OCI-LY7 (cell line): ENCODE measurements at regions not wholly inside any gene's neighbourhood (a gene's known extent, or its start where the extent isn't known, plus 50 kb on each side); places are given as distances from the start of the nearest gene placed in this dataset.
A peak's percentile ranks its signal among the peaks of the same experiment; 100 is the strongest.

Experiments
- BruUV-seq: library from RNA; stranded (reverse); fragments of 400-500 nt; replicated peaks from 2 replicates; lab custom pipeline; 2021; lab: Mats Ljungman, UMichigan
- CTCF ChIA-PET: fragments of 300-600 bp; sonication (Branson Sonifier 250); formaldehyde crosslinking; loops from one replicate; lab custom pipeline; 2022; ENCODE audit warnings: antibody characterized with exemption; ENCODE audit not compliant: unreplicated experiment; lab: Charles Lee
- POLR2A ChIA-PET: fragments of 300-600 bp; sonication (Branson Sonifier 250); formaldehyde crosslinking; loops from one replicate; lab custom pipeline; 2022; ENCODE audit warnings: antibody characterized with exemption; lab: Charles Lee
- DNase-seq: peaks from one replicate; pipeline ENCODE4 v3.0.0-alpha.2; 2015; ENCODE audit warnings: low spot score
- H2AFZ ChIP-seq: fragments of 200-600 bp; sonication (generic), shearing (Covaris generic); 2 replicates; pipeline ENCODE4 v1.6.1; 2014; ENCODE audit warnings: mild to moderate bottlenecking, antibody characterized with exemption, low read length, moderate library complexity
- H3K27ac ChIP-seq: fragments of 200-600 bp; sonication (generic); 2 replicates; pipeline ENCODE4 v1.5.1; 2014; ENCODE audit warnings: mixed run types, low read depth, mild to moderate bottlenecking, moderate library complexity, low read length, inconsistent platforms; ENCODE audit not compliant: poor library complexity, severe bottlenecking
- H3K36me3 ChIP-seq: fragments of 200-600 bp; sonication (generic); 2 replicates; pipeline ENCODE4 v1.6.1; 2014; ENCODE audit warnings: mild to moderate bottlenecking, antibody characterized with exemption, low read length, moderate library complexity, mixed read lengths; ENCODE audit not compliant: insufficient read depth
- H3K4me1 ChIP-seq: fragments of 200-600 bp; sonication (generic); 2 replicates; pipeline ENCODE4 v1.5.1; 2014; ENCODE audit warnings: mild to moderate bottlenecking, low read length; ENCODE audit not compliant: insufficient read depth, poor library complexity, severe bottlenecking
- H3K4me2 ChIP-seq: fragments of 200-600 bp; sonication (generic); 2 replicates; pipeline ENCODE4 v1.6.1; 2014; ENCODE audit warnings: mild to moderate bottlenecking, low read length
- H3K4me3 ChIP-seq: fragments of 200-600 bp; sonication (generic); 2 replicates; pipeline ENCODE4 v1.5.1; 2014; ENCODE audit warnings: mild to moderate bottlenecking, low read depth, low read length; ENCODE audit not compliant: poor library complexity, severe bottlenecking
- H3K79me2 ChIP-seq: fragments of 200-600 bp; sonication (generic); 2 replicates; pipeline ENCODE4 v1.6.1; 2016; ENCODE audit warnings: low read depth, mild to moderate bottlenecking, low read length, moderate library complexity, mixed read lengths; ENCODE audit not compliant: insufficient read depth
- H3K9me2 ChIP-seq: fragments of 200-600 bp; sonication (generic); 2 replicates; pipeline ENCODE4 v1.6.1; 2016; ENCODE audit warnings: mild to moderate bottlenecking, low read length, mixed read lengths; ENCODE audit not compliant: insufficient read depth
- H3K9me3 ChIP-seq: fragments of 200-600 bp; sonication (generic); 2 replicates; pipeline ENCODE4 v1.6.1; 2014; ENCODE audit warnings: mild to moderate bottlenecking, mixed run types, low read length, mixed read lengths
- H4K20me1 ChIP-seq: fragments of 200-600 bp; sonication (generic); 2 replicates; pipeline ENCODE4 v1.6.1; 2014; ENCODE audit warnings: mild to moderate bottlenecking, antibody characterized with exemption, low read length, moderate library complexity, mixed read lengths; ENCODE audit not compliant: insufficient read depth
- EZH2phosphoT487 ChIP-seq: fragments of 200-600 bp; sonication (generic); IDR thresholded peaks from 2 replicates; pipeline ENCODE4 v1.6.1; 2018; ENCODE audit warnings: low read depth, borderline replicate concordance, mild to moderate bottlenecking, mixed run types, antibody characterized with exemption, low read length, moderate library complexity, mixed read lengths
- intact Hi-C: fragments of 100-400 bp; cut with micrococcal nuclease; formaldehyde crosslinking; loops from one replicate; pipeline ENCODE4 v1.10.0; 2022; ENCODE audit not compliant: unreplicated experiment
- TF ChIP-seq, protein P1 (sequence below): fragments of 200-600 bp; sonication (generic); conservative IDR thresholded peaks from 2 replicates; pipeline ENCODE4 v1.5.1; 2014; ENCODE audit warnings: mild to moderate bottlenecking, antibody characterized with exemption, low read length, moderate library complexity, mixed read lengths

DNA sequence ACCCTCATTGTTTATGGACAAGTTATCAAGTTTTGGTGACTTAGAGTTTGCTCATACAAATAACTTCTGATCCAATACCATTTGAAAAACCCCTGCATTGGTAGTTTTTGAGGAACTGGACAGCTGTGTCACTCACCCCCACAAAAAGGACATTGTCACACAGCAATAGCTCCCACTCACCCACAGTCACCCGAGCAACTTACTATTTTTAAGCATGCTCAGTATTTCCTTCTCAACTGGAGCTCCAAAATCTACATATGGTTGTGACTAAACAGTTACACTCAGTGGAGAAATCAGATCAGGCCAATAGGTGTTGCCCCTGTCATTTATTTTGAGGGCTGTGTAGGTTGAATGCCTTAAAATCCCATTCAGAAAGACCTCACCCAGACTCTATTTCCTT, 165.2 kb upstream of the AUTS2 start:
- Histone ChIP-seq H3K9me2 (no peaks in the 10 kb centered on the region), H3K79me2 (no peaks in the 10 kb centered on the region), H3K4me1 (peaks cover 31% of the 10 kb centered on the region), H3K27ac (no peak overlapping the region), H3K9me3 (no peaks in the 10 kb centered on the region), H3K4me2 (no peak overlapping the region), H3K4me3 (no peak overlapping the region), H3K36me3 (no peaks in the 10 kb centered on the region), H4K20me1 (no peaks in the 10 kb centered on the region), H2AFZ (no peak overlapping the region)
- CTCF ChIA-PET = no interaction called here
- intact Hi-C loops = no loop called here
- no peak for DNase-seq
- POLR2A ChIA-PET = no interaction called here
- no peak for TF ChIP-seq EZH2phosphoT487
- TF ChIP-seq, protein P1, sequence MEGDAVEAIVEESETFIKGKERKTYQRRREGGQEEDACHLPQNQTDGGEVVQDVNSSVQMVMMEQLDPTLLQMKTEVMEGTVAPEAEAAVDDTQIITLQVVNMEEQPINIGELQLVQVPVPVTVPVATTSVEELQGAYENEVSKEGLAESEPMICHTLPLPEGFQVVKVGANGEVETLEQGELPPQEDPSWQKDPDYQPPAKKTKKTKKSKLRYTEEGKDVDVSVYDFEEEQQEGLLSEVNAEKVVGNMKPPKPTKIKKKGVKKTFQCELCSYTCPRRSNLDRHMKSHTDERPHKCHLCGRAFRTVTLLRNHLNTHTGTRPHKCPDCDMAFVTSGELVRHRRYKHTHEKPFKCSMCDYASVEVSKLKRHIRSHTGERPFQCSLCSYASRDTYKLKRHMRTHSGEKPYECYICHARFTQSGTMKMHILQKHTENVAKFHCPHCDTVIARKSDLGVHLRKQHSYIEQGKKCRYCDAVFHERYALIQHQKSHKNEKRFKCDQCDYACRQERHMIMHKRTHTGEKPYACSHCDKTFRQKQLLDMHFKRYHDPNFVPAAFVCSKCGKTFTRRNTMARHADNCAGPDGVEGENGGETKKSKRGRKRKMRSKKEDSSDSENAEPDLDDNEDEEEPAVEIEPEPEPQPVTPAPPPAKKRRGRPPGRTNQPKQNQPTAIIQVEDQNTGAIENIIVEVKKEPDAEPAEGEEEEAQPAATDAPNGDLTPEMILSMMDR = no peak
- no TSS peak for BruUV-seq

DNA sequence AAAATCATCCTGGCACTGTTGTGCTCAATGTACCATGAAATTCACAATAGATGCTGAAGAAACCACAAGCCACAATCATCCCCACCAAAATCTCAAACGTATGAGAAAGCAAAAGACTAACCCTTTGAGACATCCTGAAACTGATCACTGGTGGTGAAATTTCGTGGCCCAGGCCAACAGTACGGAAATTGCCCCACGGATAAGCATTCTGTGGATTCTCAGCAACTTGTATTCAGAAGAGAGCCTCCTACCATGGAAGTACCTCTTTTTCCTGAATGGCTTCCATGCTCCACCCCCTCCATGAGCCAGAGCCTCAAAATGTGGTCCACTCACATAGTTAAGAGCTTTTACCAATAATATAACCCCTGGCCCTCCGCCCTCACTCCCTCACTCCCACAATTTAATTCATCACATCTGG, 163.9 kb upstream of the AUTS2 start:
- intact Hi-C loops = no loop called here
- POLR2A ChIA-PET = no interaction called here
- no peaks in the 10 kb centered on the region for H4K20me1 ChIP-seq
- H3K4me2 ChIP-seq = peak overlapping the region; percentile 23
- no peaks in the 10 kb centered on the region for H3K9me2 ChIP-seq
- no peaks in the 10 kb centered on the region for H3K79me2 ChIP-seq
- TF ChIP-seq, protein P1 = no peak
- no peak for TF ChIP-seq EZH2phosphoT487
- H3K4me3 ChIP-seq = no peak overlapping the region
- CTCF ChIA-PET = no interaction called here
- H3K4me1 ChIP-seq = peaks cover 31% of the 10 kb centered on the region
- H3K9me3 ChIP-seq = no peaks in the 10 kb centered on the region
- no peak overlapping the region for H3K27ac ChIP-seq
- no peaks in the 10 kb centered on the region; the same call in 1 of the 2 replicates for H3K36me3 ChIP-seq
- peak; percentile 40 for DNase-seq
- H2AFZ ChIP-seq = no peak overlapping the region
- BruUV-seq = no TSS peak

DNA sequence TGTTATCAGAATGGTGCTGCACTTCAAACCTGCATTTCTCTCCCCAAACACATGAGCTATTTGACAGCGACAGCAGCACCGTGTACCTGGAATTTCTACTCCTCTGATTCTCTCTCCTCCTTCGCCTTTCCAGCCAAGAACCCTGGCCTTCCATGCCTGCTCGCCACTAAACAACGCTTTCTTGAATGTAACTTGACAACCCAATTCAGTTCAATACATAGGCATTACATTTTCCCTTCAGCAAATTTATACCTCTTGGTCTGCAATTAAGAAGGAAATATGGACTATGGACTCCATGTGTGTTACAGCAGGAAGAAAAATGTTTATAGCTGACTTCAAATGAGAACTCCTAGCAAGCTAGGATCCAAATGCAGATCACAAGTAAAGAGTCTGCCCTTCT, 162.6 kb upstream of the AUTS2 start:
- H3K79me2 ChIP-seq = no peaks in the 10 kb centered on the region
- H3K4me2 ChIP-seq = no peak overlapping the region
- ChIA-PET POLR2A (interaction anchor here (0.6 kb wide), 1 partner anchor 36 kb away, joined by 3 read pairs; no protein-coding TSS in a partner anchor), CTCF (no interaction called here)
- H3K9me2 ChIP-seq = no peaks in the 10 kb centered on the region
- peaks cover 21% of the 10 kb centered on the region for H3K4me1 ChIP-seq
- intact Hi-C loops = no loop called here
- peaks cover 13% of the 10 kb centered on the region; the same call in 1 of the 2 replicates for H3K9me3 ChIP-seq
- no peak for DNase-seq
- no peak overlapping the region for H3K4me3 ChIP-seq
- no peak overlapping the region for H2AFZ ChIP-seq
- no peaks in the 10 kb centered on the region; the same call in 1 of the 2 replicates for H3K36me3 ChIP-seq
- TF ChIP-seq EZH2phosphoT487 = no peak
- TF ChIP-seq, protein P1 = no peak
- no peak overlapping the region for H3K27ac ChIP-seq
- no TSS peak for BruUV-seq
- no peaks in the 10 kb centered on the region for H4K20me1 ChIP-seq
